GM23338 (cell line): ENCODE measurements at regions not wholly inside any gene's neighbourhood (a gene's known extent, or its start where the extent isn't known, plus 50 kb on each side); places are given as distances from the start of the nearest gene placed in this dataset.

Source experiments
- EZH2 ChIP-seq: fragments of 200-600 bp; sonication (generic); IDR thresholded peaks from one replicate; pipeline ENCODE4 v1.8.0; 2017; ENCODE audit warnings: antibody characterized with exemption, mild to moderate bottlenecking, low read depth; ENCODE audit not compliant: unreplicated experiment
- EZH2phosphoT487 ChIP-seq: fragments of 200-600 bp; sonication (generic); IDR thresholded peaks from one replicate; pipeline ENCODE4 v1.8.1; 2018; ENCODE audit warnings: antibody characterized with exemption; ENCODE audit not compliant: unreplicated experiment
- JUNB ChIP-seq: IDR thresholded peaks from one replicate; pipeline ENCODE4 v1.6.1; 2016; ENCODE audit warnings: antibody characterized with exemption; ENCODE audit not compliant: unreplicated experiment
- POLR2AphosphoS5 ChIP-seq: IDR thresholded peaks from 2 replicates; pipeline ENCODE4 v1.6.1; 2016; ENCODE audit warnings: antibody characterized with exemption, low read depth
- TF ChIP-seq, protein P1 (sequence below), 2 experiments: fragments of 200-600 bp in 1 of 2; sonication (generic) in 1 of 2; conservative IDR thresholded peaks; 2 replicates each; pipeline versions ENCODE4 v1.5.1 to v1.6.1; 2016 to 2017; ENCODE audit warnings: antibody characterized with exemption in 2 of 2, low read depth in 2 of 2, mild to moderate bottlenecking in 2 of 2, moderate library complexity in 1 of 2
- TF ChIP-seq, protein P2 (sequence below): IDR thresholded peaks from one replicate; pipeline ENCODE4 v1.6.1; 2018; ENCODE audit warnings: antibody characterized with exemption; ENCODE audit not compliant: unreplicated experiment

DNA sequence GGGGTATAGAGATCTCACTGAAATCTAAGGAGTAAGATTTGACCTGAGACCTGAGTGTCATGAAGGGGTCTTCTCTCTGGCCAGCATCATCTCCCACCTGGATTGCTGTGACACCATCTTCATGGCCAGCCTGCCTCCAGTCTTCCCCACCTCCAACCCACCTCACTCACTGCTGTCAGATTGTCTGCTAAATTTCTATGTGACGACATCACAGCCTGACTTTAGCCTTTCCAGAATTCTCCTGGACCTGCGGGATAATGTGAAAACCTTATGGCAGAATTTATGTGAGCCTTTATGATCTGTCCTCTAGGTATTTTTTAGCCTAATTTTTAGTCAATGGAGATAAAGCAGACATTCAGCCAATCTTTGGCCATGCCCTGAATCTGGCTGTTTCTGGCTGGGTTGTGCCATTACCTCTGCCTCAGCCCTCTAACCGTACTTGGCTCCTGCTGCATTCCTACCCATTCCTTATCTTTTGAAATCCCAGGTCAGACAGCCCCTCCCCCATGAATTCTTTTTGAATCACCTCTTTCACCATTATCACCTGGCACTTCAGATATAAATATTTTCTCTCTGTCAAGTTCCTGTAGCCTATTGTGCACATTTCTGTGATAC lies 66.4 kb upstream of the MMADHC start:
- TF ChIP-seq, protein P1, sequence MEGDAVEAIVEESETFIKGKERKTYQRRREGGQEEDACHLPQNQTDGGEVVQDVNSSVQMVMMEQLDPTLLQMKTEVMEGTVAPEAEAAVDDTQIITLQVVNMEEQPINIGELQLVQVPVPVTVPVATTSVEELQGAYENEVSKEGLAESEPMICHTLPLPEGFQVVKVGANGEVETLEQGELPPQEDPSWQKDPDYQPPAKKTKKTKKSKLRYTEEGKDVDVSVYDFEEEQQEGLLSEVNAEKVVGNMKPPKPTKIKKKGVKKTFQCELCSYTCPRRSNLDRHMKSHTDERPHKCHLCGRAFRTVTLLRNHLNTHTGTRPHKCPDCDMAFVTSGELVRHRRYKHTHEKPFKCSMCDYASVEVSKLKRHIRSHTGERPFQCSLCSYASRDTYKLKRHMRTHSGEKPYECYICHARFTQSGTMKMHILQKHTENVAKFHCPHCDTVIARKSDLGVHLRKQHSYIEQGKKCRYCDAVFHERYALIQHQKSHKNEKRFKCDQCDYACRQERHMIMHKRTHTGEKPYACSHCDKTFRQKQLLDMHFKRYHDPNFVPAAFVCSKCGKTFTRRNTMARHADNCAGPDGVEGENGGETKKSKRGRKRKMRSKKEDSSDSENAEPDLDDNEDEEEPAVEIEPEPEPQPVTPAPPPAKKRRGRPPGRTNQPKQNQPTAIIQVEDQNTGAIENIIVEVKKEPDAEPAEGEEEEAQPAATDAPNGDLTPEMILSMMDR (conservative IDR thresholded peaks at IDR 0.05; ENCODE audit: low read depth in 2 of 2) = no peak
- TF ChIP-seq EZH2 (no peak), JUNB (no peak), POLR2AphosphoS5 (no peak), EZH2phosphoT487 (no peak)
- TF ChIP-seq, protein P2, sequence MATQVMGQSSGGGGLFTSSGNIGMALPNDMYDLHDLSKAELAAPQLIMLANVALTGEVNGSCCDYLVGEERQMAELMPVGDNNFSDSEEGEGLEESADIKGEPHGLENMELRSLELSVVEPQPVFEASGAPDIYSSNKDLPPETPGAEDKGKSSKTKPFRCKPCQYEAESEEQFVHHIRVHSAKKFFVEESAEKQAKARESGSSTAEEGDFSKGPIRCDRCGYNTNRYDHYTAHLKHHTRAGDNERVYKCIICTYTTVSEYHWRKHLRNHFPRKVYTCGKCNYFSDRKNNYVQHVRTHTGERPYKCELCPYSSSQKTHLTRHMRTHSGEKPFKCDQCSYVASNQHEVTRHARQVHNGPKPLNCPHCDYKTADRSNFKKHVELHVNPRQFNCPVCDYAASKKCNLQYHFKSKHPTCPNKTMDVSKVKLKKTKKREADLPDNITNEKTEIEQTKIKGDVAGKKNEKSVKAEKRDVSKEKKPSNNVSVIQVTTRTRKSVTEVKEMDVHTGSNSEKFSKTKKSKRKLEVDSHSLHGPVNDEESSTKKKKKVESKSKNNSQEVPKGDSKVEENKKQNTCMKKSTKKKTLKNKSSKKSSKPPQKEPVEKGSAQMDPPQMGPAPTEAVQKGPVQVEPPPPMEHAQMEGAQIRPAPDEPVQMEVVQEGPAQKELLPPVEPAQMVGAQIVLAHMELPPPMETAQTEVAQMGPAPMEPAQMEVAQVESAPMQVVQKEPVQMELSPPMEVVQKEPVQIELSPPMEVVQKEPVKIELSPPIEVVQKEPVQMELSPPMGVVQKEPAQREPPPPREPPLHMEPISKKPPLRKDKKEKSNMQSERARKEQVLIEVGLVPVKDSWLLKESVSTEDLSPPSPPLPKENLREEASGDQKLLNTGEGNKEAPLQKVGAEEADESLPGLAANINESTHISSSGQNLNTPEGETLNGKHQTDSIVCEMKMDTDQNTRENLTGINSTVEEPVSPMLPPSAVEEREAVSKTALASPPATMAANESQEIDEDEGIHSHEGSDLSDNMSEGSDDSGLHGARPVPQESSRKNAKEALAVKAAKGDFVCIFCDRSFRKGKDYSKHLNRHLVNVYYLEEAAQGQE = no peak
